ENCODE measurements at regions not wholly inside any gene's neighbourhood (a gene's known extent, or its start where the extent isn't known, plus 50 kb on each side); places are given as distances from the start of the nearest gene placed in this dataset.

GRCh38 chr14:83433618-83434017 lies 1900.0 kb upstream of the SEL1L start:
- H3K4me1 ChIP-seq, result no peaks in the 10 kb centered on the region
- H3K4me3 ChIP-seq, result no peak overlapping the region
- TF ChIP-seq POLR2A (IDR thresholded peaks at IDR 0.05) (no peak), CTCF (IDR thresholded peaks at IDR 0.05) (no peak), POLR2AphosphoS5 (IDR thresholded peaks at IDR 0.05) (no peak), EP300 (IDR thresholded peaks at IDR 0.05) (no peak)
- 83 to 85% methylated on average over 1 of the region's 1 CpG for WGBS, 2 donors
- no peaks in the 10 kb centered on the region for H3K9me3 ChIP-seq
- H3K27ac ChIP-seq, result no peak overlapping the region
- H3K27me3 ChIP-seq, result no peaks in the 10 kb centered on the region
- ATAC-seq (ENCODE audit: low FRiP score in 2 of 2) (no peak), DNase-seq (no peak)
- H3K36me3 ChIP-seq, result no peaks in the 10 kb centered on the region

DNA sequence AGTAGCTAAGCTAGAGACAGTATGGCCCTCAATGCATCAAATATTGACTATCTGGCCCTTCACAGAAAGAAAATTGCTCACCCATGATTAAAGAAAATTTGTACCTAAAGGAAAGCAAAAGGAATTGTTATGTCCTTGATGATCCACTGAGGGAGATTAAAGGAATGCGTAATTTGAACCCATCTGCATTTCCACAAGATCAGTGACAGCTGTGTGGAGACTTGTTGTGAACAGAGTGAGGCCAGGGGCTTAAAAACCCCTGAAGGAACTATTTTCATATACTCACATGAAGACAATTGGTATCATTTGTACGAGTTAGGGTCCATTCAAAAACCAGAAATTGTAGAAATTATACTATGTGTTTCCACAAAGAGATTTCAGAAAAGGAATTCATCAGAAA lies 1908.1 kb upstream of the SEL1L start:
- Histone ChIP-seq H3K4me3 (no peak overlapping the region), H3K27ac (no peak overlapping the region), H3K27me3 (no peaks in the 10 kb centered on the region), H3K9me3 (no peaks in the 10 kb centered on the region), H3K4me1 (no peaks in the 10 kb centered on the region), H3K36me3 (no peaks in the 10 kb centered on the region)
- DNase-seq, result no peak
- no peak for ATAC-seq (ENCODE audit: low FRiP score in 2 of 2)
- TF ChIP-seq POLR2AphosphoS5 (IDR thresholded peaks at IDR 0.05) (no peak), CTCF (IDR thresholded peaks at IDR 0.05) (no peak), EP300 (IDR thresholded peaks at IDR 0.05) (no peak), POLR2A (IDR thresholded peaks at IDR 0.05) (no peak)
- 79 to 81% methylated on average over 2 of the region's 2 CpGs for WGBS, 2 donors

DNA sequence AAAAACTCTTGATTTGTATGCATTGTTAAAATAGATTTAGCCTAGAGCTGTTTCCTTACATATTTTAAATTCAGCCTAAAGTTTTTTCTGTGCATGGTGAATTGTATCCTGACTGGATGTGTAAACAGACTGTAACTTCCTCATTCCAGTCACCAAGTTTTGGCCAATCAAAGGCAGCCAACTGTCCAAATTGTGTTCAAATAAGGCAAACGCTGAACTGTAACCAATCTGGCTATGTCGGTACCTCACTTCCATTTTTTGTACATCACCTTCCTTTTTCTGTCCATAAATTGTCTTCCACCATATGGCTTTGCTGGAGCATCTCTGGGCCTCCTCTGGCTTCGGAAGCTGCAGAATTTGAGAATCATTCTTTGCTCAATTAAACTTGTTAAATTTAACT lies 1921.9 kb upstream of the SEL1L start:
- TF ChIP-seq EP300 (IDR thresholded peaks at IDR 0.05) (no peak), POLR2AphosphoS5 (IDR thresholded peaks at IDR 0.05) (no peak), POLR2A (IDR thresholded peaks at IDR 0.05) (no peak), CTCF (IDR thresholded peaks at IDR 0.05) (no peak)
- Histone ChIP-seq H3K27ac (no peak overlapping the region), H3K9me3 (peaks cover 0 to 20% (median 7%) of the 10 kb centered on the region in 4 donors), H3K36me3 (no peaks in the 10 kb centered on the region), H3K4me3 (no peak overlapping the region), H3K4me1 (no peaks in the 10 kb centered on the region), H3K27me3 (no peaks in the 10 kb centered on the region)
- 90% methylated on average over 3 of the region's 3 CpGs for WGBS, 2 donors
- DNase-seq (no peak), ATAC-seq (ENCODE audit: low FRiP score in 2 of 2) (no peak)

DNA sequence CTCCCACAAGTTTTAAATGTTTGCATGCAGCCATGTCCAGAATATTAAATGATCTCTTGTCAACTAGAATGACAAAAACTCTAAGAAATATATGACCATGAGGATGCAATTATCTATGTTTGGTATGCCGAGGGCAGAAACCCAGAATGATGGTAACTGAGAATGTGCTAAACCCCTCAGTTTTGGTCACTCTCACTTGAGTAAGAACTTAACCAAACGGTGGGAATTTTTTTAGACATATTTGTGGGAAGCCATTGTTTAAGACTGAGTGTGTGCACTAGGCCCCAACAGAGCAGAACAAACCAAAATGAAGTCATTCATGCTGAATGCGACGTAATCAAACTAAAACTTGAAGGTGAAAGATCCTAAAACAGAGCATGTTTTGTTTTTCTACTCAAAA lies 1927.9 kb upstream of the SEL1L start:
- ATAC-seq (ENCODE audit: low FRiP score in 2 of 2) (no peak), DNase-seq (no peak)
- Histone ChIP-seq H3K27ac (no peak overlapping the region), H3K9me3 (peaks cover 0 to 15% (median 7%) of the 10 kb centered on the region in 4 donors), H3K4me1 (no peaks in the 10 kb centered on the region), H3K27me3 (no peaks in the 10 kb centered on the region), H3K36me3 (no peaks in the 10 kb centered on the region), H3K4me3 (no peak overlapping the region)
- WGBS, 2 donors, result 81 to 89% methylated on average over 4 of the region's 4 CpGs
- no peak for TF ChIP-seq POLR2A (IDR thresholded peaks at IDR 0.05)
- no peak for TF ChIP-seq POLR2AphosphoS5 (IDR thresholded peaks at IDR 0.05)
- TF ChIP-seq EP300 (IDR thresholded peaks at IDR 0.05), result no peak
- TF ChIP-seq CTCF (IDR thresholded peaks at IDR 0.05), result no peak

DNA sequence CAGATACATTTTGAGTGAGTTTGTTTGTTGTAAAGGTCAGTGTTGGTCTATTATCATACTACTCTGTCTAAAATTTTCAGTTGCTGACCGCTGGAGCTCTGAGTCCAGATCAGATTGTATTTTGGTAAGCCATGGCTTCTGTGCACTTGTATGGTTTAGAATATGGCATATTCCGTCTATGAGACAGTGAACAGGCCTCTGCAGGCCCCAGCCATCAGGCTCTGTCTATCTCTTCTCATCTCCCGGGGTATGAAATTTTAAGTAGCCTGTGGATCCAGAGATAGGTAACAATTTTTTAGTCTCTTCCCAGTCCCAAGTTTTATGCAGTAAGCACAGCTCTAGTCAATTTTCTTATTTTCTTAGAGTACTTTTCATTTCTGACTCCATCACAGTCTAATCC lies 1929.1 kb upstream of the SEL1L start:
- Histone ChIP-seq H3K27ac (no peak overlapping the region), H3K4me1 (no peaks in the 10 kb centered on the region), H3K9me3 (peaks cover 0 to 15% (median 7%) of the 10 kb centered on the region in 4 donors), H3K4me3 (no peak overlapping the region), H3K36me3 (no peaks in the 10 kb centered on the region), H3K27me3 (no peaks in the 10 kb centered on the region)
- DNase-seq, result no peak
- ATAC-seq (ENCODE audit: low FRiP score in 2 of 2), result no peak
- no peak for TF ChIP-seq EP300 (IDR thresholded peaks at IDR 0.05)
- no peak for TF ChIP-seq POLR2A (IDR thresholded peaks at IDR 0.05)
- WGBS, 2 donors, result 85 to 87% methylated on average over 3 of the region's 3 CpGs

All from upper lobe of left lung (tissue), 6 donors.